Spleen (tissue), 11 donors: ENCODE measurements at regions not wholly inside any gene's neighbourhood (a gene's known extent, or its start where the extent isn't known, plus 50 kb on each side); places are given as distances from the start of the nearest gene placed in this dataset.

ENCODE experiments used
- DNase-seq: peaks from one replicate; pipeline ENCODE4 v3.0.0-alpha.2; 2020
- H3K27ac ChIP-seq, 8 donors: fragments of 200-600 bp; sonication (generic) in 7 of 8; 1 replicate in 4 of 8; 2 replicates in 4 of 8; pipeline versions ENCODE4 v1.5.0 to v1.8.0; 2016 to 2021; ENCODE audit warnings: inconsistent platforms in 4 of 8, mild to moderate bottlenecking in 4 of 8, moderate library complexity in 1 of 8
- H3K27me3 ChIP-seq, 7 donors: fragments of 200-600 bp; sonication (generic) in 6 of 7; replicated peaks in 1 of 7; 1 replicate in 4 of 7; 2 replicates in 3 of 7; pipeline versions ENCODE4 v1.5.0 to v1.8.0; 2016 to 2021; ENCODE audit warnings: inconsistent platforms in 3 of 7, mild to moderate bottlenecking in 1 of 7
- H3K36me3 ChIP-seq, 6 donors: fragments of 200-600 bp; sonication (generic) in 5 of 6; 1 replicate in 4 of 6; 2 replicates in 2 of 6; pipeline versions ENCODE4 v1.5.0 to v1.8.0; 2016 to 2021; ENCODE audit warnings: inconsistent platforms in 2 of 6
- H3K4me1 ChIP-seq, 6 donors: fragments of 200-600 bp; sonication (generic) in 5 of 6; 1 replicate in 3 of 6; 2 replicates in 3 of 6; pipeline versions ENCODE4 v1.5.0 to v1.8.0; 2016 to 2021; ENCODE audit warnings: inconsistent platforms in 3 of 6
- H3K4me3 ChIP-seq, 8 donors: fragments of 200-600 bp; sonication (generic) in 7 of 8; 1 replicate in 4 of 8; 2 replicates in 4 of 8; pipeline versions ENCODE4 v1.5.0 to v1.8.0; 2016 to 2021; ENCODE audit warnings: inconsistent platforms in 4 of 8, mild to moderate bottlenecking in 4 of 8, moderate library complexity in 2 of 8
- H3K9me3 ChIP-seq, 8 donors: fragments of 200-600 bp; sonication (generic) in 7 of 8; 1 replicate in 4 of 8; 2 replicates in 4 of 8; pipeline versions ENCODE4 v1.5.0 to v1.8.0; 2016 to 2021; ENCODE audit warnings: inconsistent platforms in 4 of 8
- POLR2A ChIP-seq, 3 donors: fragments of 450-650 bp; IDR thresholded peaks; one replicate each; pipeline ENCODE4 v1.5.1; 2017; ENCODE audit warnings: antibody characterized with exemption in 3 of 3, mild to moderate bottlenecking in 1 of 3
- POLR2AphosphoS5 ChIP-seq, 3 donors: sonication (generic); formaldehyde crosslinking; IDR thresholded peaks; one replicate each; pipeline ENCODE4 v1.5.1; 2017; ENCODE audit warnings: antibody characterized with exemption in 3 of 3
- WGBS, 5 donors: extraction: QIAGEN DNeasy Blood & Tissue Kit in 3 of 5; methylation state at CpG; one replicate each; pipeline versions ENCODE4 v1.1.5 to v1.1.7; 2013 to 2018; 5-methylcytosine and 5-hydroxymethylcytosine counted together
- intact Hi-C: fragments of 100-400 bp; cut with DNase I; formaldehyde crosslinking; loops from one replicate; pipeline ENCODE4 v1.15.0; 2023; ENCODE audit warnings: low total_unique reads
- TF ChIP-seq, protein P1 (sequence below), 11 experiments: fragments of 200-600 bp in 7 of 11; fragments of 450-650 bp in 4 of 11; sonication (generic) in 4 of 11; IDR thresholded peaks in 8 of 11; conservative IDR thresholded peaks in 3 of 11; 1 replicate in 7 of 11; 2 replicates in 4 of 11; pipeline versions ENCODE4 v1.4.0 to v1.8.0; 2016 to 2021; ENCODE audit warnings: antibody characterized with exemption in 11 of 11, inconsistent platforms in 4 of 11, mild to moderate bottlenecking in 1 of 11
- donor health status: healthy with polysubstance abuse.
- donor health status: DM: no; HTN: no; CAD: no; lungs with moderate emphysema.
- donor health status: DM: no; HTN: no; CAD: no.
- donor health status: Bipolar disorder and iron deficiency.
- donor health status: healthy.
- donor health status: DM: no; HTN: no; CAD: no.
- donor health status: DM: yes; HTN: yes; CAD: no.

DNA sequence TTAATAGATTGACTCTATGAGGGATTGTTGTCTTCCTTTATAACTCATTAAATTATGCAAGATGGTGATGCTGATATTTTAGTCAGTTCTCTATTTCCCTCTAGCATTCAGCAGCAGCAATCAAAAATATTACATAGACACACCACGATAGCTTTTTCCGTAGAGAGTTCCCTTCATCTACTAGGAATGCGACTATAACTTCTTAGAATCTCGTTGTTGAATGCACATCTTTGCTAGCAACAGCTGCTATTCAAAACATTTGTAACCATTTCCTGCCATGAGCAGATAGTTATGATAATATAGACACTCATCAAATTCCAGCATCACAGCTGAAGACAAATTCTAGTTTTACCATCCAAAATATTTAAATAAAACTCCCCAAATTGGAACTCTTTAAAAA, 147.4 kb upstream of the FGF13 start:
- intact Hi-C loops, result no loop called here
- H3K27ac ChIP-seq, result no peak overlapping the region
- no peaks in the 10 kb centered on the region for H3K27me3 ChIP-seq
- no peaks in the 10 kb centered on the region for H3K4me1 ChIP-seq
- 36 to 52% (median 44%) methylated on average over 4 of the region's 4 CpGs for WGBS, 5 donors
- no peak overlapping the region for H3K4me3 ChIP-seq
- no peak for DNase-seq
- H3K9me3 ChIP-seq, result no peaks in the 10 kb centered on the region
- TF ChIP-seq POLR2AphosphoS5 (IDR thresholded peaks at IDR 0.05), result no peak
- TF ChIP-seq POLR2A (IDR thresholded peaks at IDR 0.05), result no peak
- TF ChIP-seq, protein P1, sequence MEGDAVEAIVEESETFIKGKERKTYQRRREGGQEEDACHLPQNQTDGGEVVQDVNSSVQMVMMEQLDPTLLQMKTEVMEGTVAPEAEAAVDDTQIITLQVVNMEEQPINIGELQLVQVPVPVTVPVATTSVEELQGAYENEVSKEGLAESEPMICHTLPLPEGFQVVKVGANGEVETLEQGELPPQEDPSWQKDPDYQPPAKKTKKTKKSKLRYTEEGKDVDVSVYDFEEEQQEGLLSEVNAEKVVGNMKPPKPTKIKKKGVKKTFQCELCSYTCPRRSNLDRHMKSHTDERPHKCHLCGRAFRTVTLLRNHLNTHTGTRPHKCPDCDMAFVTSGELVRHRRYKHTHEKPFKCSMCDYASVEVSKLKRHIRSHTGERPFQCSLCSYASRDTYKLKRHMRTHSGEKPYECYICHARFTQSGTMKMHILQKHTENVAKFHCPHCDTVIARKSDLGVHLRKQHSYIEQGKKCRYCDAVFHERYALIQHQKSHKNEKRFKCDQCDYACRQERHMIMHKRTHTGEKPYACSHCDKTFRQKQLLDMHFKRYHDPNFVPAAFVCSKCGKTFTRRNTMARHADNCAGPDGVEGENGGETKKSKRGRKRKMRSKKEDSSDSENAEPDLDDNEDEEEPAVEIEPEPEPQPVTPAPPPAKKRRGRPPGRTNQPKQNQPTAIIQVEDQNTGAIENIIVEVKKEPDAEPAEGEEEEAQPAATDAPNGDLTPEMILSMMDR (IDR thresholded peaks at IDR 0.05 in 8 of 11, conservative IDR thresholded peaks at IDR 0.05 in 3 of 11), result no peak
- H3K36me3 ChIP-seq, result no peaks in the 10 kb centered on the region

DNA sequence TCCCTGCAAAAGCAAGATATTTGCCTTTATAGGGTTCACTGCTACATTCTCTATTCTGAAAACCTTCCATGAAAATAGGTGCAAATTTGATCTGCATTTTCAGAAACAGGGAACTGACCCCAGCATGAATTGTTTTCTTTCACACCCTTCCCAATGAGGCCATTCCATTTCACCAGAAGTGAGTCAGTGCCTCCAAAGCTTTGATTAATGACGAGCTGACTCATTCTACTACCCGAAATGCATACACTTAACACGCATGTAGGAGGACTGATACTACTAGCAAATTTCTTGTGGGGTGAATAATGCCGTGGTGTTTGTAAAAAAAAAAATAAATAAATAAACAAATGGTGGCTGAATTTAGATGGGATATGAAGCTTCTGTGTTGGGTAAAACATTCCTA, 146.9 kb upstream of the FGF13 start:
- intact Hi-C loops, result no loop called here
- no peaks in the 10 kb centered on the region for H3K36me3 ChIP-seq
- no peak overlapping the region for H3K4me3 ChIP-seq
- no peaks in the 10 kb centered on the region for H3K27me3 ChIP-seq
- TF ChIP-seq POLR2A (IDR thresholded peaks at IDR 0.05), result no peak
- TF ChIP-seq, protein P1 (IDR thresholded peaks at IDR 0.05 in 8 of 11, conservative IDR thresholded peaks at IDR 0.05 in 3 of 11), result no peak
- no peak for TF ChIP-seq POLR2AphosphoS5 (IDR thresholded peaks at IDR 0.05)
- H3K9me3 ChIP-seq, result no peaks in the 10 kb centered on the region
- WGBS, 5 donors, result 28 to 45% (median 39%) methylated on average over 4 of the region's 4 CpGs
- no peak for DNase-seq
- no peaks in the 10 kb centered on the region for H3K4me1 ChIP-seq
- H3K27ac ChIP-seq, result no peak overlapping the region

- Histone ChIP-seq H3K9me3 (no peaks in the 10 kb centered on the region), H3K4me3 (no peak overlapping the region), H3K36me3 (no peaks in the 10 kb centered on the region), H3K4me1 (no peaks in the 10 kb centered on the region), H3K27ac (no peak overlapping the region), H3K27me3 (no peaks in the 10 kb centered on the region)
- WGBS, 5 donors, result 85 to 96% (median 91%) methylated on average over 12 of the region's 12 CpGs
- intact Hi-C loops, result no loop called here
- no peak for DNase-seq
- TF ChIP-seq POLR2A (IDR thresholded peaks at IDR 0.05), result no peak
- TF ChIP-seq POLR2AphosphoS5 (IDR thresholded peaks at IDR 0.05), result no peak
- TF ChIP-seq, protein P1 (IDR thresholded peaks at IDR 0.05 in 8 of 11, conservative IDR thresholded peaks at IDR 0.05 in 3 of 11), result no peak
Measured at GRCh38 chrX:138856881-138857604, 145.5 kb upstream of the FGF13 start.

DNA sequence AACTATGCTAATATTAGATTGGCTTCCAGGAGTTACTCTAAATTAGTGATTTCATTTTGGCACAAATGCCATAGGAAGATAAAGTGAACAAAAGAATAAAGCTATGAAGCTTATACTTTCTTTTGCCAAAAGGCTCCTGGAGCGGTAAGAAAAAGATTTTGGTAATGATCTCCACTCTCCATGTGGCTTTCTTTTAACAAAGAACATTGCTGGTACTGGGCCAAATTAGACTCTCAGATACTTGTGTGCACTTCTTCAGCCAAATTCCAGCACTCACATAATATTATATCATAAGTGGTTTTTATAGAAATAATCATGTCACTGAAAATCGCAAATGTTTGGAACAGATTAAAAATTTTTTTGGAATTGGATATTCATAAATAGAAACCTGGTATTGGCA, 142.4 kb upstream of the FGF13 start:
- no peak for DNase-seq
- H3K36me3 ChIP-seq, result no peaks in the 10 kb centered on the region
- intact Hi-C loops, result no loop called here
- TF ChIP-seq, protein P1 (IDR thresholded peaks at IDR 0.05 in 8 of 11, conservative IDR thresholded peaks at IDR 0.05 in 3 of 11), result no peak
- TF ChIP-seq POLR2AphosphoS5 (IDR thresholded peaks at IDR 0.05) (no peak), POLR2A (IDR thresholded peaks at IDR 0.05) (no peak)
- no peaks in the 10 kb centered on the region for H3K27me3 ChIP-seq
- no peak overlapping the region for H3K4me3 ChIP-seq
- no peaks in the 10 kb centered on the region for H3K4me1 ChIP-seq
- H3K9me3 ChIP-seq, result no peaks in the 10 kb centered on the region
- no peak overlapping the region for H3K27ac ChIP-seq
- WGBS, 5 donors, result 76 to 90% (median 83%) methylated on average over 2 of the region's 2 CpGs
